Left ventricle myocardium inferior (tissue), 1 donor: ENCODE measurements at regions not wholly inside any gene's neighbourhood (a gene's known extent, or its start where the extent isn't known, plus 50 kb on each side); places are given as distances from the start of the nearest gene placed in this dataset.

Experiments
- DNase-seq: peaks from one replicate; pipeline ENCODE4 v3.0.0-alpha.2; 2020
- H3K27ac ChIP-seq: fragments of 200-600 bp; replicated peaks from 2 replicates; pipeline ENCODE4 v1.8.0; 2021
- H3K27me3 ChIP-seq: fragments of 200-600 bp; 2 replicates; pipeline ENCODE4 v1.8.0; 2021; ENCODE audit warnings: low read depth
- H3K36me3 ChIP-seq: fragments of 200-600 bp; 2 replicates; pipeline ENCODE4 v1.8.0; 2021
- H3K4me1 ChIP-seq: fragments of 200-600 bp; 2 replicates; pipeline ENCODE4 v1.8.0; 2021
- H3K4me3 ChIP-seq: fragments of 200-600 bp; 2 replicates; pipeline ENCODE4 v1.8.0; 2021; ENCODE audit warnings: mild to moderate bottlenecking, moderate library complexity
- H3K9me3 ChIP-seq: fragments of 200-600 bp; replicated peaks from 2 replicates; pipeline ENCODE4 v1.8.0; 2021
- CTCF ChIP-seq: fragments of 200-600 bp; IDR thresholded peaks from 2 replicates; pipeline ENCODE4 v1.8.0; 2021; ENCODE audit warnings: antibody characterized with exemption, mild to moderate bottlenecking, borderline replicate concordance
- intact Hi-C: fragments of 100-400 bp; cut with micrococcal nuclease; formaldehyde crosslinking; loops from one replicate; pipeline ENCODE4 v1.11.0; 2022
- donor health status: DM: no; HTN: yes; CAD: no; lungs with severe emphysema.

DNA sequence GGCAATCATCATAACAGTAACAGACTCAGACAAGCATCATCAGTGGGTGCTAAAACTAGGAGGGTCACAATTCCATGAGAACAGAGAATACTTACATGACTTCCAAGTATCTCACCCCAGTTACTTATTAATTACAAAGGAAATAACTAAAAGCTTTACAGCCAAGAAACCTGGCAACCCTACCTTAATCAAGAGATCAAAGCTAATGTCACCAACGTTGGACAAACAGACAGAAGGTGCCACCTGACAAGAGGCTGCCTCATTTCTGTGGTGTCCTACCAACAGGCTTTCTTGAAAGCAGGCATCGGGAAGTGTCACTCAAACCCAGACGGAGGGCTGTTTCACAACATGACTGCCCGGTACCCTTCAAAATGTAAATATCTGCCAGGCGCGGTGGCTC, 84.6 kb downstream of the RMI2 start:
- peaks cover 11% of the 10 kb centered on the region for H3K9me3 ChIP-seq
- intact Hi-C loops = no loop called here
- no peaks in the 10 kb centered on the region for H3K36me3 ChIP-seq
- H3K27me3 ChIP-seq = no peaks in the 10 kb centered on the region
- H3K4me3 ChIP-seq = no peak overlapping the region
- H3K27ac ChIP-seq = no peak overlapping the region
- TF ChIP-seq CTCF = no peak
- no peaks in the 10 kb centered on the region for H3K4me1 ChIP-seq
- DNase-seq = no peak

GRCh38 chr16:11430601-11431317, 85.5 kb downstream of the RMI2 start:
- intact Hi-C loops = no loop called here
- no peak for TF ChIP-seq CTCF
- peaks cover 11% of the 10 kb centered on the region for H3K9me3 ChIP-seq
- no peak for DNase-seq
- H3K36me3 ChIP-seq = no peaks in the 10 kb centered on the region
- H3K27ac ChIP-seq = no peak overlapping the region
- no peak overlapping the region for H3K4me3 ChIP-seq
- H3K27me3 ChIP-seq = peaks cover 7% of the 10 kb centered on the region
- H3K4me1 ChIP-seq = no peaks in the 10 kb centered on the region

GRCh38 chr16:11431915-11432465, 86.7 kb downstream of the RMI2 start:
- no peak overlapping the region for H3K27ac ChIP-seq
- H3K36me3 ChIP-seq = no peaks in the 10 kb centered on the region
- no peak for TF ChIP-seq CTCF
- H3K4me3 ChIP-seq = no peak overlapping the region
- DNase-seq = no peak
- intact Hi-C loops = no loop called here
- no peaks in the 10 kb centered on the region for H3K4me1 ChIP-seq
- H3K27me3 ChIP-seq = peaks cover 14% of the 10 kb centered on the region
- peaks cover 11% of the 10 kb centered on the region for H3K9me3 ChIP-seq

DNA sequence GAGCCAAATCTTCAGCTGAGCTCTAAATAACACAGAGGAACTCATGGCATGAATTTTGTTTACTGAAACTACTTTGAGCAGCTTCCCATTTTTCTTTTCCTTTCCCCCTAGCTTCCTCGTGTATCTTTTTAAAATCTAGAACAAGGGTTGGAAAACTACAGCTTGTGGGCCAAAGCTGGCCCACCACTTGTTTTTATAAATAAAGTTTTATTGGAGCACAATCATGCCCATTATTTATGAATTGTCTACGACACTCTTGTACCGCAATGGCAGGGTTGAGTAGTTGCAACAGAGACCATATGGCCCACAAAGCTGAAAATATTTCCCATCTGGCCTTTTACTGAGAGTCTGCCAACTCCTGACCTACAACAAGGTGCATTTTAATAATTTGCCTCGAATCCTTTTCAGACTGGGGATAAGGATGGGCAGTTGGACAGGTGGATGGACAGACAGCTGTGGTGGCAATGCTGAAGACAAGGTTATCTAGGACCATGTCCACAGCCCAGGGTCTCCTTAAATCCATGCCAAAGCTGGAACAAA, 87.7 kb downstream of the RMI2 start:
- no peak for DNase-seq
- Histone ChIP-seq H3K27ac (no peak overlapping the region), H3K4me1 (no peaks in the 10 kb centered on the region), H3K9me3 (peaks cover 11% of the 10 kb centered on the region), H3K27me3 (peaks cover 14% of the 10 kb centered on the region), H3K36me3 (no peaks in the 10 kb centered on the region), H3K4me3 (no peak overlapping the region)
- intact Hi-C loops = no loop called here
- no peak for TF ChIP-seq CTCF

DNA sequence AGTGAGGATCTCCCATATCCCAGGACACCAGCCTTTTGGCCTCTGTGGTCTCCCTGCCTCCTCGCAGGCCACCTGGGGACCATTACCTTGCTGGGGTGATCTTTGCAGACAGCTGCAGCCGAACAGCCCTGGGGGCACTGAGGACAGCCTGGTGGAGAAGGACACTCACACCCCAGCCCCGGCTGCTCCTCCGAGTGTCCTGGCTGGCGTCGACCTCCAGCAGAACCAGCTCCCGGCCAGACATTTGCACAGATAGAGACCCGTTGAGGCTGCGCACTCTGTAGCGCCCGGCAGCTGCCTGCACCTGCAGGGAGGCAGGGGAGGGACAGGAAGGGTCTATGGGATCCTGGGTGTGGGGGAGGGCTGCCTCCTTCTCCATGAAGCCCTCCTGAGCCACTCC, 90.3 kb downstream of the RMI2 start:
- DNase-seq = no peak
- no peak overlapping the region for H3K27ac ChIP-seq
- intact Hi-C loops = no loop called here
- H3K27me3 ChIP-seq = peaks cover 14% of the 10 kb centered on the region
- no peaks in the 10 kb centered on the region for H3K4me1 ChIP-seq
- peaks cover 21% of the 10 kb centered on the region for H3K9me3 ChIP-seq
- H3K4me3 ChIP-seq = no peak overlapping the region
- no peak for TF ChIP-seq CTCF
- H3K36me3 ChIP-seq = no peaks in the 10 kb centered on the region
